GM06990 (cell line): ENCODE measurements at regions not wholly inside any gene's neighbourhood (a gene's known extent, or its start where the extent isn't known, plus 50 kb on each side); places are given as distances from the start of the nearest gene placed in this dataset.

Experiments
- DNase-seq: peaks from one replicate; pipeline ENCODE4 v3.0.0-alpha.2; 2011; ENCODE audit not compliant: insufficient read length; ENCODE audit errors: extremely low read depth
- H3K27me3 ChIP-seq: replicated peaks from 2 replicates; pipeline ENCODE4 v1.6.0; 2011; ENCODE audit warnings: low read length; ENCODE audit not compliant: control insufficient read depth, insufficient read depth
- H3K36me3 ChIP-seq: 2 replicates; pipeline ENCODE4 v1.5.1; 2011; ENCODE audit warnings: low read length; ENCODE audit not compliant: control insufficient read depth, insufficient read depth
- H3K4me3 ChIP-seq: replicated peaks from 2 replicates; pipeline ENCODE4 v1.5.1; 2011; ENCODE audit warnings: low read depth, mild to moderate bottlenecking, control low read depth, low read length
- CTCF ChIP-seq: IDR thresholded peaks from 2 replicates; pipeline ENCODE4 v1.5.1; 2011; ENCODE audit warnings: low read length, control low read depth, mild to moderate bottlenecking, inconsistent platforms; ENCODE audit not compliant: insufficient read depth, poor library complexity, severe bottlenecking

GRCh38 chr2:172376016-172376415 is 51.4 kb upstream of the ITGA6 start:
- Histone ChIP-seq H3K4me3 (no peak overlapping the region), H3K27me3 (no peaks in the 10 kb centered on the region), H3K36me3 (no peaks in the 10 kb centered on the region)
- DNase-seq: no peak
- no peak for TF ChIP-seq CTCF

GRCh38 chr2:172376505-172377125 is 50.8 kb upstream of the ITGA6 start:
- Histone ChIP-seq H3K27me3 (no peaks in the 10 kb centered on the region), H3K4me3 (no peak overlapping the region), H3K36me3 (no peaks in the 10 kb centered on the region)
- TF ChIP-seq CTCF: no peak
- DNase-seq: no peak

GRCh38 chr2:172377408-172377807 is 50.0 kb upstream of the ITGA6 start:
- DNase-seq: no peak
- H3K27me3 ChIP-seq: no peaks in the 10 kb centered on the region
- H3K36me3 ChIP-seq: no peaks in the 10 kb centered on the region
- no peak overlapping the region for H3K4me3 ChIP-seq
- no peak for TF ChIP-seq CTCF
